ENCODE measurements at regions not wholly inside any gene's neighbourhood (a gene's known extent, or its start where the extent isn't known, plus 50 kb on each side); places are given as distances from the start of the nearest gene placed in this dataset.

DNA sequence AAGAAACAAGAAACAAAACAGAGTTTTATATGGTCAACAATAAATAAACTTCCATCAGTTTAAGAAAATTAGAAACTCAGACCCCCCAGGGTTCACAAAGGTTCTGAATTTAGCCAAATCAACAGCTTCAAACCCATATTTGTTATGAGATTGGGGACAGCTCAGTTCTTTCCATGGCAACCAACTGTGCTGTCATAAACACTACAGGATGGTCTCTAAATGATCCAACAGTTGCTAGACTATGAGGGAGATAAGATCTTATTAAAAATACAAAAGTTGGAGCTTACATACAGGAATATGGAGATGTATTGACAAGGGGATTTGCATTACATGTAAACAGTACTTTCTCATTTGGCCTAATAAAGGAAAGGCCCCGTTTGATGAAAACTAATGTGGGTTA, 154.6 kb upstream of the CTAGE1 start:
- no peak overlapping the region for H3K4me3 ChIP-seq (ENCODE audit: low read depth, low read length)
- TF ChIP-seq, protein P1, sequence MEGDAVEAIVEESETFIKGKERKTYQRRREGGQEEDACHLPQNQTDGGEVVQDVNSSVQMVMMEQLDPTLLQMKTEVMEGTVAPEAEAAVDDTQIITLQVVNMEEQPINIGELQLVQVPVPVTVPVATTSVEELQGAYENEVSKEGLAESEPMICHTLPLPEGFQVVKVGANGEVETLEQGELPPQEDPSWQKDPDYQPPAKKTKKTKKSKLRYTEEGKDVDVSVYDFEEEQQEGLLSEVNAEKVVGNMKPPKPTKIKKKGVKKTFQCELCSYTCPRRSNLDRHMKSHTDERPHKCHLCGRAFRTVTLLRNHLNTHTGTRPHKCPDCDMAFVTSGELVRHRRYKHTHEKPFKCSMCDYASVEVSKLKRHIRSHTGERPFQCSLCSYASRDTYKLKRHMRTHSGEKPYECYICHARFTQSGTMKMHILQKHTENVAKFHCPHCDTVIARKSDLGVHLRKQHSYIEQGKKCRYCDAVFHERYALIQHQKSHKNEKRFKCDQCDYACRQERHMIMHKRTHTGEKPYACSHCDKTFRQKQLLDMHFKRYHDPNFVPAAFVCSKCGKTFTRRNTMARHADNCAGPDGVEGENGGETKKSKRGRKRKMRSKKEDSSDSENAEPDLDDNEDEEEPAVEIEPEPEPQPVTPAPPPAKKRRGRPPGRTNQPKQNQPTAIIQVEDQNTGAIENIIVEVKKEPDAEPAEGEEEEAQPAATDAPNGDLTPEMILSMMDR (IDR thresholded peaks at IDR 0.05; ENCODE audit: insufficient read depth, low read length, missing control alignments) = no peak
- no peak for DNase-seq (ENCODE audit: low read depth, low spot score)
- CTCF ChIA-PET = interaction anchor here (1.0 to 2.5 kb wide), 2 partner anchors 10 to 403 kb away, joined by 3 to 12 read pairs; no protein-coding TSS in a partner anchor
- POLR2A ChIA-PET = no interaction called here

DNA sequence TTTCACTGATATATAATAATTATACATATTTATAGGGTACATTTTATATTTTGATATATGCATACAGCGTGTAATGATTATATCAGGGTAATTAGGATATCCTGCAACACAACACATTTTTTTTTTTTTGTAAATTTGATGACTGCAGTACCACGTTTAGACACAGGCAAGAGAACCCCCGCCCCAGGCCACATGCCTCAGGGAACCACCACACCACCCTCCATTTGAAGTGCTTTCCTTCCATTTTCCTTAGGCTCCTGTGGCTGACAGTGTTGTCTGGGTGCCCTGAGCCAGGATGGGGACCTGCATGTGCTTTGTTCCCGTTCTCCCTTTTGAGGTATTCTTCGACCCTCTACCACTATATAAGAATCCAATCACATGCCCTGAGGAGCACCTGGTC, 161.6 kb upstream of the CTAGE1 start:
- CTCF ChIA-PET = interaction anchor here (1.1 kb wide), 1 partner anchor 11 kb away, joined by 3 read pairs; no protein-coding TSS in a partner anchor
- POLR2A ChIA-PET = no interaction called here
- no peak overlapping the region for H3K4me3 ChIP-seq (ENCODE audit: low read depth, low read length)
- no peak for DNase-seq (ENCODE audit: low read depth, low spot score)
- TF ChIP-seq, protein P1 (IDR thresholded peaks at IDR 0.05; ENCODE audit: insufficient read depth, low read length, missing control alignments) = no peak

DNA sequence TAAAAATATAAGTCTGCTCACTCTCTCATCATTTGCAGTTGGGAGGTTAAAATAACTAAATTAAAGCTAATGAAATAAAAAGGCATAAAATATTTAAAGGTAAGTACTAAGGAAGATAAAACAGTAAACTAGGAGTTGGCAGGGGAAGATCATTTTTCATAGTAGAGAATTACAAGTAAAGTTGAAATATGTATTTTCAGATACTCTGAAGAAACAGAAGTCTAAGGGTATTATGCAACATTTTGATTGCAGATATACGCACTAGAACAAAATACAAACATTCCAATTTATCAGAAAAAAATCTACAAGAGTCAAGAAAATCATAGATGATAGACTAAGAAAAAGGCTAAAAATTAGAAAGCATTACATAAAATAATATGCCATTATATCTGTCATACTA, 167.6 kb upstream of the CTAGE1 start:
- ChIA-PET POLR2A (no interaction called here), CTCF (interaction anchor here (1.0 kb wide), 1 partner anchor 23 kb away, joined by 3 read pairs; no protein-coding TSS in a partner anchor)
- TF ChIP-seq, protein P1 (IDR thresholded peaks at IDR 0.05; ENCODE audit: insufficient read depth, low read length, missing control alignments) = no peak
- H3K4me3 ChIP-seq (ENCODE audit: low read depth, low read length) = no peak overlapping the region
- DNase-seq (ENCODE audit: low read depth, low spot score) = no peak

DNA sequence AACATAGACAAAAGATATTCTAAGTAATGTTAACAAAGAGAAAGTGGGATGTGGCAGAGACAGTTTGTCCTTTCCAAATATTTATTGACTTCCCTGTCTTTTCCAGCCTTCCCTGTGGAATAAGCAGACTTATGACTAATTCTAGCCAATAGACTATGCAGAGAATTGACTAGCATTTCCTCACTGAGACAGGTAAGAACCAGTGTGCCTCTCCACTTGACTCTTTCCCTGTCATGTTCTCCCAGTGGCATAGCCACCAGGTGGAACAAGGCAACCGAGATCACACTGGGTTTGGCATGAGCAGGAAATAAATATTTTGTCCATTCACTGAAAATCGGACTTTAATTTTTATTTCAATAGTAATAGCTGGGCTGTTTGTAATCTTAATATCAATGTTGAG, 168.1 kb upstream of the CTAGE1 start:
- no peak overlapping the region for H3K4me3 ChIP-seq (ENCODE audit: low read depth, low read length)
- no peak for DNase-seq (ENCODE audit: low read depth, low spot score)
- CTCF ChIA-PET = interaction anchor here (1.0 kb wide), 1 partner anchor 23 kb away, joined by 3 read pairs; no protein-coding TSS in a partner anchor
- POLR2A ChIA-PET = no interaction called here
- TF ChIP-seq, protein P1 (IDR thresholded peaks at IDR 0.05; ENCODE audit: insufficient read depth, low read length, missing control alignments) = no peak

DNA sequence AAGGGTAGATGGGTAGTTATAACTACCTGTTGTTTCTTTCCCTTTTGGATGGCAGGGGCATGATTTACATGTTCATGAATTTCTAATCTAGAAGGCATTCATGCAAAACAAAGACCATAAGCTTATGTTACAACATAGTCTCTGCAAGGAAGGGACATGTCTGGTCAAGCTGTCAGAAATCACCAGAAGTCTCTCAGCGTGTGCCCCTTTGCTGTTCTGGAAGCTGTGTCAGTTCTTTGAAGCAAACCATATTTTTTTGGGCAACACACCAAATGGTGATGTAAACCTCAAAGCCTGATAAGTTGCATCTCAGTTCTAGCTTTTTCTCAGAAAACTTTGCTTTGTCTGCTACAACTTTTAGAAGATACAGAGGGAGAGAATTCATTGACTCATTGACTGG, 173.5 kb upstream of the CTAGE1 start:
- H3K4me3 ChIP-seq (ENCODE audit: low read depth, low read length) = no peak overlapping the region
- ChIA-PET CTCF (no interaction called here), POLR2A (no interaction called here)
- no peak for DNase-seq (ENCODE audit: low read depth, low spot score)
- TF ChIP-seq, protein P1 (IDR thresholded peaks at IDR 0.05; ENCODE audit: insufficient read depth, low read length, missing control alignments) = no peak

DNA sequence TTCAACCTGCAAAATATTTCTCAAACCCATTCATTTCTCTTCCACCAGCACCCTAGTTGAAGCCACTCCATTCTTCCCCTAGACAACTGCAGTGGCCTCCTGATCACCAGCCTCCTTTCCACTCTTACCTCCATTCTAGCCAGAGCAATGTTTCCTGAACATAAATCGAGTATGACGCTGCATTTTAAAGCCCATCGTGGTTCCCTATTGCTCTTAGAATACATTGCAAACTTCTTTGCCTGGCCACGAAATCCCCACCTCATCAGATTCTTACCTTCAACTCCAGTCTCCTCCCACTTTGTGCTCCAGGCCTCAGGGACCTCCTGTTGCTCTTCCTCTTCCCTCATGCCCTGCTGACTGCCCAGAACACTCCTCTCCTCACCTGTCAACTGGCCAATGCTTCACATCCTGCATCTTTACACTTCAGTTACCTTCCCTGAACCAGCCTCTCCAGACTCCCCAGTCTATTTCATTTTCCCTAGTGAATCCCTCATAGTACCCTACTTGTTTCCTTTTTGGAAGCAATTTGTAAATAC, 176.5 kb upstream of the CTAGE1 start:
- CTCF ChIA-PET = no interaction called here
- POLR2A ChIA-PET = no interaction called here
- TF ChIP-seq, protein P1 (IDR thresholded peaks at IDR 0.05; ENCODE audit: insufficient read depth, low read length, missing control alignments) = no peak
- H3K4me3 ChIP-seq (ENCODE audit: low read depth, low read length) = no peak overlapping the region
- DNase-seq (ENCODE audit: low read depth, low spot score) = no peak
